Left kidney (tissue), 1 donor: ENCODE measurements at regions not wholly inside any gene's neighbourhood (a gene's known extent, or its start where the extent isn't known, plus 50 kb on each side); places are given as distances from the start of the nearest gene placed in this dataset.

Source experiments
- DNase-seq: peaks from one replicate; pipeline ENCODE4 v3.0.0-alpha.2; 2013

DNA sequence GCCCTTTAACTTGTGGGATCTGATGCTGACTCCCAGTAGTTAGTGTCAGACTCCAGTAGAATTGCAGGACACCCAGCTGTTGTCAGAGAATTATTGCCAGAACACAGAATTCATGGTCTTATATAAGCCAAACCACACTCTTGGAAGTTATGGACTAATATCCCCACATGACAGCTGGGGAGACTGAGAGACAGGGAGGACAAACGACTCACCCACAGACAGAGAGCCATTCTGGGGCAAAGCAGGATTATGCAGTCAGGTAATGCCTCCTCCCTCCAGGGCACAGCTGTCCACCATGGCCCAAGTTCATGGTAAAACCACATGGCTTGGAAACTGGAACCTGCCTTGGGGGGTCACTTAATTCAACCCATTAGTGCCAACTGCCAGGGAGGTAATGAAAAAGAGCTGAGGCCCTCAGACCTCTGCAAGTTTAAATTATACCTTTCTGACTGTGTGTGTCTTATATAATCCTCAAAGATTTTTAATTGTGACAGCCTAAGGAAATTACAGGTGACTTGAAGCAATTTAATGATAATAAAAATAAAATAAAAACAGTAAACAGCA, 299.5 kb downstream of the BUD13 start:
- no peak for DNase-seq

GRCh38 chr11:116472651-116473050, 300.1 kb downstream of the BUD13 start:
- peak; percentile 71 for DNase-seq

DNA sequence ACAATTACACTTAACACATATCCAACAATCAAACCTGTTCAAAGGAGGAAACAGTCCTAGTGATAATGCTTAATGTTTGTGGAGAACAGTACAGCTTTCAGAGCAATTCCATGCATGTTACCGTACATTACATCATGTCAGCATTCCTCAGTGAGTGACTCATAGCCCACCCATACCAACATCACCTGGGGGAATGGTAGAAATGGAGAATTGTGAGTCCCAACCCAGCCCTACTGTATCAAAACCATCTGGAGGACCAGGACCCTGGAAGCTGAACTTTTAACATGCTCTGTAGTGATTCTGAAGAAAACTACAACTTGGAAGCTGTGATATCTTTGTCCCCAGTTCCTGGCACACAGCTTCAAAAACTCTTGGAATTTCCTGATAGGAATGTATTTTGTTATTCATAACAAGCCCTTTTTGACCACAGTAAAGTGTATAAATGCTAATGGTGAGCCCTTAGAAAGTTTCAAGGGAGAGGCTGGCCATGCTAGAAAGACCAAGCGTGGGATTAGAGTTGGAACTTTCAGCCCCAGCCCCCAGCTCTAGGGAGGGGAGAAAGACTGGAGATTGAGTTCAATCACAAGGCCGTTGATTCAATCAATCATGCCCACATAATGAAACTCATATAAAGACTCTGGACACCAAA, 301.1 kb downstream of the BUD13 start:
- no peak for DNase-seq

- no peak for DNase-seq
These were observed 304.1 kb downstream of the BUD13 start for GRCh38 chr11:116468699-116469098.

GRCh38 chr11:116467823-116468222, 305.0 kb downstream of the BUD13 start:
- DNase-seq = no peak

DNA sequence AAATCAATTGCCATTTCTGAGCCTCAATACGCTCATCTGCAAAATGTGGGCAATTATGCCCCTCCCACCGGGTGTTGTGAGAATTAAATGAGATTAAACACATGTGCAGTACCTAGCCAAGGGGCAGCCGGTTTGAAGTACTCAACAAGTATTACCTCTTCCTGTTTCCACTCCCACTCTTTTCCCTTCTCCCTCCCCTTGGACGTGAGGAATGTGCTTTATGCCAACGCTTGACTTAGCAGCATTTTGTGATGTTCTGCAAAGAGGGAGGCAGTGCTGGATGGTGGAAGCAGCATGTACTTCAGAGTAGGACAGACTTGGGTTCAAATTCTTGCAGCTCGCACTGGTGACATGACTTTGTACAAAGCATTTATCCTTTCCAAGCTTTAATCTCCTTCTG, 306.0 kb downstream of the BUD13 start:
- no peak for DNase-seq

DNA sequence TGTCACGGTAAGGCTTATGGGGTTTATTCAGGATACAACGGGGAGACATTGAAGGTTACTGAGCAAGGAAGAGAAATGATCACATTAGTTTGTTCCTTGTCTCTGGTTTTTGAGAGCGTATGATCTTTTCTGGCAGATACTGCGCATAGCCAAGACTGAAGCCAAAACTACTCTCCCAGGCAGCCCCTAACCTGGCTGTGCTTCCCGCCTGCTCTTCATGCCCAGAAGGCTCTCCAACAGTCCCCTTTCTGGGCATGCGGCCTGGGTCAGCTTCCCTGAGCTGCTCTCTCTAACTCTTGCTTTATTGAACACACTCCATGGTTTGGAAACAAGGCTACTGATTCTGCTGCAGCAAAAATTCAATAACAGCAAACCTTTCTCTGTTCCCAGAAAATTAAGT, 306.6 kb downstream of the BUD13 start:
- no peak for DNase-seq

GRCh38 chr11:116465056-116465455, 307.7 kb downstream of the BUD13 start:
- DNase-seq = no peak

DNA sequence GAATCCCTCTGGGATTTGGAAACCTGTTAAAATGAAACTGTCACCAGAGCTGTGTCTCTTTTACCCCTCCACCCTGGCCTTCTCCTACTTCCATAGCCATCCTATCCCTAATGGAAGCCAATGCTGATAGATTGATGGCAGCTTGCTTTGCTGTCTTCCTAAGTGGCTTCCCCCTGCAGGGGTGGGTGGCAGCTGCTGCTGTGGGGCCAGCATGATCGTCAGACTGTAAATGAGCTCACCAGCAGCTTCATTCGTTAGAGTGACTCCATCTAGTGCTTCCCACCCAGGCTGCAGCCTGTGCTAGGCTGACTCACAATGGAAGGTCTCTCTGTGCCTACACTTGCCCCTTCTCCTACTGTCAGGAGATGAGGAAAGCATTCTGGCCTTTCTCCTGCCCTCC, 311.0 kb downstream of the BUD13 start:
- no peak for DNase-seq

DNA sequence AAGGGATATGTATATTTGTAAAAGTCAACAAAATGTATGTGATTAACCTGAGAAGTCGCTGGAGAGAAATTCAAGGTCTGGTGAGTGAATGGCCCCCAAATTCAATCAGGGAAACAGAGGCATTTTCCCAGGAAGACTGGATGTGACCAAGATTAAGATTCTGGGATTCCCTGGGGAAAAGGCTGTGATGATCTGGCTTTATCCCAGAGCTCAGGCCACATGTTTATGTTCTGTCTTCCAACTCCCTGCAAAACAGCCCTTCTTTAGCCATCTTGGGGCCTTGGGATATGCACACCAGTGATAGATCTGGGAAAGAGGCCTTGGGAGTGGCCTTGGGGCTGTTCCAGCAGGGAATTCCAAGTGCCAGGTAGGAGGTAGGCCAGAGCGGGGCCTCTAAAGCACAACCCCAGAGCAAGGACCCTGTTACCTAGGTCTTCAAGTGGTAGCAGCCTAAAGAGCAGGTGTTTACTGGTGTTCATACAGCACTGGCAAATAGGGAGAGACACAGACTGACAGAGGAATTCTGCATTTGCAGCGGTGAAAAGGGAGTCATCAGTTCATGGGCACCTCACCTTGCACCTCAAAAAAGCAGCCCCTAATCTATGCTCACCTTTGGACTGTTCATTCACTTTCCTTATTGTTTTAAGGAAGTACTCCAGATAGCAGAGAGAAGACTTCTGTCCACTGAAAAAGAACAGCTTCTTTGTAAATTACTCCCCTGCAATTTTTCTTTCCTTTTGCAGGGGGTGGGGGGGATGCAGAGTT, 312.4 kb downstream of the BUD13 start:
- no peak for DNase-seq

- peak; percentile 38 for DNase-seq
These were observed 313.4 kb downstream of the BUD13 start for GRCh38 chr11:116459185-116460045.

DNA sequence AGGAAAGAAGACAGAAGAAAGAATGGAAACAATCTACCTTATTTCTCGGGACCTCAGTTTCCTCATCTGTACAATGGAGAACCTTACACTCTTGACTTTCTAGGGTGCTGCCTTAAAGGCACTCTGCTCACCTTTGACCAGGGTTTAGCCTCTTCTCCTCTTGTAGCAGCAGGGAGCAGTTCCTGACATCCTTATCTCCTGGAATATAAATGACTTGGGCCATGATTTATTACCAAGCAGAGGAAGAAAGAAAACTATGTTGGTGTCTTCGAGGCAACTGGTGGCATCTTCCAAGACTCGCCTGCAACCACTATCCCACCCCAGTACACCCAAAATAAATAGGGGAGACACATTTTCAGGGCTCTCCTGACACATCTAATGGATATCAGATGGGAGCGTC, 314.2 kb downstream of the BUD13 start:
- no peak for DNase-seq

DNA sequence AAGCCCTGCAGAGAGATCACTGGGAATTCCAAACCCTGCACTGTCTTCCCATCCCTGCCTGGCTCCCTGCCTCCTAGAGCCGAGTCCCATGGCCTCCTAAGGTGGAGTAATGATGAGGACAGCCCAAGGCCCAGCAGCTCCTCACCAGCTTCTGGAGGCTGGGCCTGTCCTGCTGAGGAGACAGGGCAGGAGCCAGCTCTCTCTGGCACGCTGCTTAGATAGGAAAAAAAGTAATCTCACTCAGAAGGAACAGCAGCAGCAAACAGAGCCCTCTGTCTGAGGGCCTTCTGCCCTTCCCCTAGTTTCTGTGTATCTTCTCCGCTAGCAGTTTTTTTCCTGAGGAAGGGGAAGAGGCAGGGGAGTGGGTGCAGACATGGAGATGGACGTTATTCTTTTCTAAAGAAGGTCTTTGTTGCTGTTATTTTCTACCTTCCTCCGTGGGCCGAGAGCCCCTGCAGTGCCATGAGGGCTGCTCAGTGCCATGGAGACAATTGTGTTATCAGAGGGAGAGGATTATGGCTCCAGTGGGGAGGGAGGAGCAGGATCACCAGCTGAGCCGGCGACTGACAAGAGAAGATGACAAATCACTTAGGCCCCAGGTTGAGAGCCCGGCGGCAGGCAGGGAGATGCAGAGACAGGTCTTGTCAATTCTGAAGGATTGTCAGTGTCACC, 315.3 kb downstream of the BUD13 start:
- DNase-seq = no peak

DNA sequence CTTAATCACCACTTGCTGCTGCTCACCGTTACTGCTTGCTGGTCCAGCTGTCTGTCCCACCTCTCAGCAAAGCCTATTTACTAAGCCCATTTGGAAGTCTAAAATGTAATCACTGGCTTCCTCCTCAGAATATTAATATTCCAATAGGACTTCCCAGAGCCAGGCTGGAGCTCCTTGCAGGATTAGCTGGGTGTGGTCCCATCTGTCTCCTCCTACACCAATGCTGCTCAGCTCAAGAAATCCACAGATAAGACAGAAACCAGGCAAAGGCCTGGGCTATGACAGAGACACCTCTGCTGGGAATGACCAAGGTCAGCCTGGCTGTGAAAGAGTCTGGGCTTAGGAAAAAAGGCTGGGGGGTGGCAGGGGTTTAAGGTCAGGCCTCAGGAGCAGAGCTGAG, 317.8 kb downstream of the BUD13 start:
- no peak for DNase-seq

DNA sequence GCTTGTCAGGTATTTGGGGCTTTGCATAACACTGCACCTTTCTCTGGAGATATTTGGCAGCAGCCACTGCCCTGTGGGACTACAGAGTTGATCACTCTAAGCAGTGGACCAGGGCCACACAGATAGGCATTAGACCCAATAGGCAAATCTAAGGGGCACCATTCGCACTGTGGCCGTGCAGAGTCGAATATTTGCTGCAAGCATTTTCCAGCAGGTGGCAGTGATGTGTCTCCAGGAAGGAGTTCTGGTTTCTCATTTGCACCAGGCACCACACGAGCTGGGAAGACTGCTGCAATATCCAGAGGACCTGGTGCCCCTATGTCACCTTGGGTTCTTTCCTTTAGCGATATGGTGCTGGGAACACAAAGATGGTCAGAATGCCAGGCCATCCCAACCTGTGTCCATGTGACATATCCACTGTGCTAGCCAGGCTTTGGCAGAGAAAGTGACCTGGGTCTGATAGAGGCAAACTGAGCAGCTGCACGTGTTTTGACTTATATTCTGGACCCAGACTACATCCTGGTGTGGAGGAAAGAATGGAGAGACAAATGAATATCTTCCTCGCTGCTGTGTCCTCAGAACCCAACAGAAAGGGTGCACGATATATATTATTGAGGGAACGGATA, 318.7 kb downstream of the BUD13 start:
- DNase-seq = peak; percentile 62

DNA sequence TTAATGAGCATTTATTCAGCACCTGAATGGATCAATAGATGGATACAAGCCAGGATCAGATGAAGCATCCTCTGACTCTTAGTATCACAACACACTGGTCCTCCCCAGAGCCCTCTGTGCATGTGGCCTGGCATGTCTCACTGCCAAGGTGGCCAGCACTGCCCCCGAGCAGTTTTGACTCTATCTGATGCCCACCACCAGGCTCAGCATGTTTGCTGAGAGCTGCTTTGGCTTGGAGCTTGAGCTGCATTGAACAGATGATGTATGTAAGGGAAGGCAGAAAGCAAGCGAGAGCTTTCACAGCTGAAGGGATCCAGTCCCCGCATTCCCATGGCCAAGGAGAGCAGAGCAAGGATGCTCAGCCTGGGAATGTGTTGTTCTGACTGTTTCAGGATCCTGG, 320.3 kb downstream of the BUD13 start:
- no peak for DNase-seq

- no peak for DNase-seq
These were observed 323.3 kb downstream of the BUD13 start for GRCh38 chr11:116449522-116449921.

DNA sequence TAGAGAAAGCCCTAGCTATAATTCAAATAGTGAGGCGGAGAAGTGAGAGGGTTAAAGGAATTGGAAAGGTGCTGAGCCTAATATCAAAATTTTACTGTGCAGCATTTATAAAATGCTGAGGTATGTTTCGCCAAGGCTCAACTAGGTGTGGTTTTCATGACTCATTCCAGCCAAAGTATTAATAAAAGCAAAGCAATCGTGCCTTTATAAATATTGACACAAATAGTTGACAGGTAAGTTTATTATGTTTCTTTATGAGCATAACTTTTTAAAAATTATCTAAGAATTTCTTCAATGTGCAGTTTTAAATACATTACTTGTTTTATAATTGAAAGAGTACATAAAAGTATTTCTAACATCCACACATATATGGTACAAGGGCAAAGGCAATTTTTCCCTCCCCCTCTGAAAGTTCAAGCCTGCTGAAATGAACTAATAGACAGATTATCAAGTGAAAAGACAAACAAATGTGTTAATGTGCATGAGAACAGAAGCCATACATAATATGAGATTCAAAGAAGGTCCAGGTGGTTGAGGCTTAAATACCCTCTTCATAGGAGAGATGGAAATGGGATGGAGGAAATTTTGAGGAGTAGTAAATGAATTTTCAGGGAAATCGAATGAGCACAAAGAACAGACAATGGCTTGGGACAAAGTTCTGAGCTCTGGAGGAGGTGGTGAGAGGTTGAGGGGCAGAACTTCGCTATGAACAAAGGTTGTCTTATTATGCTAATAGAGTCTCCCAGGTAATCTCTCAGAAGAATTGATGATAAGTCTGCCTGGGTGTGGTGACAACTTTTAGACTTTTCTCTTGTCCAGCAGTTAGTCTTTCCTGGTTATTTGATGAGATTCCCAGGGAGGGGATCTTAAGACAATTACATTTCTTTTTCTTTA, 326.5 kb downstream of the BUD13 start:
- DNase-seq = no peak

- no peak for DNase-seq
These were observed 327.4 kb downstream of the BUD13 start for GRCh38 chr11:116445108-116446047.
